Activated CD8-positive, alpha-beta T cell treated with anti-CD3 and anti-CD28 coated beads, Interleukin-2, amount 10 ng/mL, durations not matched to agents 7 days and 5 days (primary cell): ENCODE measurements at regions not wholly inside any gene's neighbourhood (a gene's known extent, or its start where the extent isn't known, plus 50 kb on each side); places are given as distances from the start of the nearest gene placed in this dataset.

Experiments used
- ATAC-seq: fragments of 150-1000 bp; cut with Tn5 transposase; one replicate; pipeline ENCODE4 v1.10.0; 2021; ENCODE audit warnings: moderate library complexity
- CTCF ChIA-PET: fragments of 350-600 bp; sonication (Branson Sonifier 250); formaldehyde crosslinking; loops from one replicate; lab custom pipeline; 2021; ENCODE audit warnings: antibody characterized with exemption; lab: Charles Lee
- POLR2A ChIA-PET: fragments of 350-600 bp; sonication (Branson Sonifier 250); formaldehyde crosslinking; loops from one replicate; lab custom pipeline; 2021; ENCODE audit warnings: antibody characterized with exemption; lab: Charles Lee
- DNase-seq: peaks from one replicate; pipeline ENCODE4 v3.0.0-alpha.2; 2020
- H3K27ac Mint-ChIP-seq: one replicate; pipeline ENCODE4 v1.8.0; 2021; ENCODE audit warnings: mild to moderate bottlenecking, mixed read lengths
- H3K27me3 Mint-ChIP-seq: one replicate; pipeline ENCODE4 v1.8.0; 2021; ENCODE audit warnings: low read depth, mixed read lengths
- H3K36me3 Mint-ChIP-seq: one replicate; pipeline ENCODE4 v1.8.0; 2021; ENCODE audit warnings: low read depth, mixed read lengths
- H3K4me1 Mint-ChIP-seq: one replicate; pipeline ENCODE4 v1.8.0; 2021; ENCODE audit warnings: low read depth, mixed read lengths
- H3K4me3 Mint-ChIP-seq: one replicate; pipeline ENCODE4 v1.8.0; 2021; ENCODE audit warnings: mild to moderate bottlenecking, mixed read lengths
- H3K9me3 Mint-ChIP-seq: one replicate; pipeline ENCODE4 v1.8.0; 2022; ENCODE audit warnings: mixed read lengths; ENCODE audit not compliant: insufficient read depth

- peaks cover 4% of the 10 kb centered on the region for H3K4me1 Mint-ChIP-seq
- H3K4me3 Mint-ChIP-seq = no peak overlapping the region
- CTCF ChIA-PET = no interaction called here
- peaks cover 9% of the 10 kb centered on the region for H3K9me3 Mint-ChIP-seq
- ATAC-seq (no peak), DNase-seq (no peak)
- peaks cover 3% of the 10 kb centered on the region for H3K36me3 Mint-ChIP-seq
- no peak overlapping the region for H3K27ac Mint-ChIP-seq
- H3K27me3 Mint-ChIP-seq = peaks cover 2% of the 10 kb centered on the region
- POLR2A ChIA-PET = no interaction called here
Measured at GRCh38 chr6:129778793-129779192, 68.8 kb upstream of the ARHGAP18 start.

GRCh38 chr6:129777371-129777770, 67.4 kb upstream of the ARHGAP18 start:
- H3K4me3 Mint-ChIP-seq = no peak overlapping the region
- ATAC-seq (no peak), DNase-seq (no peak)
- ChIA-PET CTCF (interaction anchor here (0.7 kb wide), 1 partner anchor 93 kb away, joined by 3 read pairs; no protein-coding TSS in a partner anchor), POLR2A (no interaction called here)
- peaks cover 3% of the 10 kb centered on the region for H3K36me3 Mint-ChIP-seq
- H3K4me1 Mint-ChIP-seq = peaks cover 8% of the 10 kb centered on the region
- H3K9me3 Mint-ChIP-seq = peaks cover 9% of the 10 kb centered on the region
- no peak overlapping the region for H3K27ac Mint-ChIP-seq
- no peaks in the 10 kb centered on the region for H3K27me3 Mint-ChIP-seq

- Mint-ChIP-seq H3K4me1 (peaks cover 8% of the 10 kb centered on the region), H3K4me3 (no peak overlapping the region), H3K27me3 (peaks cover 3% of the 10 kb centered on the region), H3K9me3 (peaks cover 9% of the 10 kb centered on the region), H3K36me3 (peaks cover 3% of the 10 kb centered on the region), H3K27ac (no peak overlapping the region)
- DNase-seq (no peak), ATAC-seq (no peak)
- ChIA-PET POLR2A (no interaction called here), CTCF (interaction anchor here (2.4 to 2.9 kb wide), 2 partner anchors 12 to 179 kb away, joined by 10 to 33 read pairs; no protein-coding TSS in a partner anchor)
Measured at GRCh38 chr6:129776542-129777330, 66.8 kb upstream of the ARHGAP18 start.

GRCh38 chr6:129774697-129775447, 64.9 kb upstream of the ARHGAP18 start:
- Mint-ChIP-seq H3K36me3 (peaks cover 3% of the 10 kb centered on the region), H3K4me1 (peaks cover 8% of the 10 kb centered on the region), H3K27ac (no peak overlapping the region), H3K9me3 (peaks cover 9% of the 10 kb centered on the region), H3K4me3 (no peak overlapping the region), H3K27me3 (peaks cover 16% of the 10 kb centered on the region)
- DNase-seq (peak; percentile 64), ATAC-seq (peak; percentile 36)
- CTCF ChIA-PET = interaction anchor here (0.6 to 2.9 kb wide), 39 partner anchors 8 to 371 kb away, joined by 3 to 33 read pairs (median 3); no protein-coding TSS in a partner anchor
- POLR2A ChIA-PET = no interaction called here

GRCh38 chr6:129773304-129773703, 63.3 kb upstream of the ARHGAP18 start:
- ATAC-seq (no peak), DNase-seq (no peak)
- Mint-ChIP-seq H3K9me3 (no peaks in the 10 kb centered on the region), H3K27ac (no peak overlapping the region), H3K4me3 (no peak overlapping the region), H3K36me3 (peaks cover 3% of the 10 kb centered on the region), H3K4me1 (peaks cover 8% of the 10 kb centered on the region), H3K27me3 (peaks cover 16% of the 10 kb centered on the region)
- ChIA-PET POLR2A (no interaction called here), CTCF (interaction anchor here (1.0 kb wide), 1 partner anchor 23 kb away, joined by 3 read pairs; no protein-coding TSS in a partner anchor)

DNA sequence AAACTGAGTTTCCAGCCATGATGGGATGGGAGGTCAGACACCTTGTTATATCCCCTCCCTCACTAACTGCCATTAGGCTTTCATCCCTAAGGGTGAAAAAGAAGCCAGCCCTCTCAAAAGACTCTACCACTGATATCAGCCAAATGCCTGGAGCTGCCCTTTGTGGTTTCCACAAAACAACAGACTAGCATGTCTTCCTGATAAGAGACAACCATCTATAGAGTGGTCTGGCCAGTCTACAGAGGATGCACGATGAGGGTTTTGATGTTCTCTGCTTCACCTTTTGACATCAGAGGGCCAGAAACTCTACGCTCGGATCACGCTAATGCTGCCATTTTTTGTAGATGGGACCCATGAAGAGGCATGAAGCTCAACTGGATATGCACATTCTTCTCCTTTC, 61.7 kb upstream of the ARHGAP18 start:
- peaks cover 16% of the 10 kb centered on the region for H3K27me3 Mint-ChIP-seq

DNA sequence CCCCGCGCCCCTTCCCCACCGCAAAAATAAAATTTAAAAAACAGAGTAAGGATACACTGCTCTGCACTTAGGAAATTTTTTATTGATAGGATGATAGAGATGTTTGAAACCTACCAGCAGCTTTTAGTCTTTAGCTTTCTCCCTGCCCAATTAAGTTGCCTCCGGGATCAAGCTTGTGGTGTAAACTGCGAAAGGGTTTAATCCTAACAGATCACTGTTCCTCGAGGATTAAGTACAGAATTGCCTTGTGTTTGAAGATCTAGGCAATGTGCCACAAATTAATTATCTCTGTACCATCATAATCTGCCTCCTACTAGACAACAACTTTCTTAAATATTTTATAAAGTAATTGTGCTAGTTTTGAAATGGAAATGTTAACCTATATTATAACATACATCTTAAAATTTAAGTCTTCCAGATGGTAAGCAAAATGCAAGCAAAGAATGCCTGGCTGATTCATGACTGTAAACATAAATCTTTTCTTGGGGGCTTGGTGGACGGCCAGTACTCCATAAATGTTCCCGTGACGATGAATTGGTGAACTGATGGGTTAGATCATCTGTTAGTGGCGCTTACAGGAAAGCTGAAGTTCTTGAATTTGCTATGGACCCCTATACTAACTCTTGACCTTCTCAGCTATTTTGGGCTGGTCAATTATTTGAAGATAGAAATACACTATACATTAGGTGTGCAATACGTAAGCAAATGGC, 58.0 kb upstream of the ARHGAP18 start:
- no peaks in the 10 kb centered on the region for H3K36me3 Mint-ChIP-seq
- ChIA-PET CTCF (interaction anchor here (0.6 to 4.0 kb wide), 10 partner anchors 8 to 270 kb away, joined by 3 to 17 read pairs (median 4); no protein-coding TSS in a partner anchor), POLR2A (no interaction called here)
- H3K27me3 Mint-ChIP-seq = peaks cover 36% of the 10 kb centered on the region
- DNase-seq (no peak), ATAC-seq (no peak)
- peaks cover 25% of the 10 kb centered on the region for H3K4me1 Mint-ChIP-seq
- no peak overlapping the region for H3K27ac Mint-ChIP-seq
- no peaks in the 10 kb centered on the region for H3K9me3 Mint-ChIP-seq
- peak overlapping the region; percentile 79 for H3K4me3 Mint-ChIP-seq

More for the DNA sequence above, 61.7 kb upstream of the ARHGAP18 start:
- ATAC-seq (no peak), DNase-seq (no peak)
- Mint-ChIP-seq H3K9me3 (no peaks in the 10 kb centered on the region), H3K36me3 (no peaks in the 10 kb centered on the region), H3K4me3 (no peak overlapping the region), H3K4me1 (peaks cover 17% of the 10 kb centered on the region), H3K27ac (no peak overlapping the region)
- POLR2A ChIA-PET = no interaction called here
- CTCF ChIA-PET = no interaction called here

DNA sequence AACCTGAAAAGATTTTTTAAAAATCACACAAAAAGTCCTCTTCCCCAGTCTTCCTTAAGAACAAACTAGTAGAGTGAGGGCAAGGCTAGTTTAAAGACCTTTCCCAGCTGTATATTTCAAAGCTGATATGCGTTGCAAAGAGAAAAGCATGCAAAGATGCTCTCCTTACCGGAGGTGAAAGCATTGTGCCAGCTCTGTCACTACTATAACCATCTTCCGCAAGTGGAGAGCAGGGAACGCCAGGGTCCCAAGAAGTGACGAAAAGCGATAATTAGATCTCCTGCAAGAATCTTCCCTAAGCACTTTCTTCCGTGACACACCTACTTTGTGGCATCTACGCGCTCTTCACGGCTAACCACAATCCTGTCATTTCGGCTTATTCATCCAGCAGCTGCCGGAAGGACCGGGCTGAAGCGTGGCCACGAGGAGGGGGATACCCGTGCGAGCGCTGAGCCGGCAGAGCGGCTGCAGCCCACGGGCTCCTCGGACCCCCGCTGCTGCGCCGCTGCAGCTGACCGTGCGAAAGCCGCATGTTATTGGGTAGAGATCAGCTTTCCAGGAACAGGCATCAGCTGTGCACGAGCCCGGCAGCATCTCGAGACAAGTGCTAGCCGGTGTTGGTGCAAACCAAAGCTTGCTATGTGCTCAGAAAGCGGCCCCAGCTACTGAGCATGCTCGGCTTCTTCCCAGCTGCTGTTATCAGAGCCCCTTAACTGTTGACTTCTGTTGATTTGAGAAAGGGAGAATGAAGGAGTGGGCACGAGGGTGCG, 57.2 kb upstream of the ARHGAP18 start:
- H3K27me3 Mint-ChIP-seq = peaks cover 41% of the 10 kb centered on the region

DNA sequence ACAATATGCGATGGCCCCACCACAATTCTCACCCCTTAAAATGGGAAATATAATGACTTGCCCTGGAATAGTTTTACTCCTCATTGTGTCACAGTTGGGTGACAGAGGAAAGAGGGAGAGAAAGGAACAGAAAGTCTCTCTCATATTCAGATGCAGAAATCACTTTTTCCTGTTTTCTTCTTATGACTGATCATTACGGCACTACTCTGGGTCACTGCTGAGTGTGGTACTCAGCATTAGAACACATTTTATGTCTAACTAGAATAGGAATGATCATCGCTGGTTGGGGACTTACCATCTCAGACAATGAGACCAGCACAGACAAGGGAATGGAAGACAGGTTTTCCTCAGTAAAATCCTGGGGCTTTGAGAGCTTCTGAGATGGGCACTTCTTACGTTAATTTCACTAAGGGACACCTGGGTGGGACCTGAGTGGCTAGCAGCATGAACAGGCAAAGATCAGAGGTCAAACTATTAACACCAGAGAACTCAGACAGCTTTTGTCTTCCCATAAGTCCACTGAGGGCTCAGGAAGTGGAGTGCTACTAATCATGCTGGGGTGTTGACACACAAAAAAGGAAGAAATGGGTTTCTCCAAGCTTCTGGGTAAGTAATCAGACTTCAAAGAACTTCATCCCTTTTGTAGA, 54.9 kb upstream of the ARHGAP18 start:
- no peak overlapping the region for H3K4me3 Mint-ChIP-seq
- H3K9me3 Mint-ChIP-seq = no peaks in the 10 kb centered on the region
- DNase-seq = no peak
- ChIA-PET POLR2A (no interaction called here), CTCF (interaction anchor here (0.6 to 4.0 kb wide), 7 partner anchors 11 to 1211 kb away, joined by 3 to 33 read pairs (median 5); no protein-coding TSS in a partner anchor)
- H3K27me3 Mint-ChIP-seq = peaks cover 40% of the 10 kb centered on the region
- no peak overlapping the region for H3K27ac Mint-ChIP-seq
- ATAC-seq = no peak
- no peaks in the 10 kb centered on the region for H3K36me3 Mint-ChIP-seq
- H3K4me1 Mint-ChIP-seq = peaks cover 25% of the 10 kb centered on the region

More for the DNA sequence above, 57.2 kb upstream of the ARHGAP18 start:
- no peaks in the 10 kb centered on the region for H3K36me3 Mint-ChIP-seq
- CTCF ChIA-PET = interaction anchor here (0.6 to 4.0 kb wide), 10 partner anchors 8 to 270 kb away, joined by 3 to 17 read pairs (median 4); no protein-coding TSS in a partner anchor
- POLR2A ChIA-PET = no interaction called here
- peak; percentile 77 for DNase-seq
- H3K4me3 Mint-ChIP-seq = peak overlapping the region; percentile 79
- H3K9me3 Mint-ChIP-seq = no peaks in the 10 kb centered on the region
- ATAC-seq = peak; percentile 88
- H3K4me1 Mint-ChIP-seq = peaks cover 25% of the 10 kb centered on the region
- peak overlapping the region; percentile 48 for H3K27ac Mint-ChIP-seq

DNA sequence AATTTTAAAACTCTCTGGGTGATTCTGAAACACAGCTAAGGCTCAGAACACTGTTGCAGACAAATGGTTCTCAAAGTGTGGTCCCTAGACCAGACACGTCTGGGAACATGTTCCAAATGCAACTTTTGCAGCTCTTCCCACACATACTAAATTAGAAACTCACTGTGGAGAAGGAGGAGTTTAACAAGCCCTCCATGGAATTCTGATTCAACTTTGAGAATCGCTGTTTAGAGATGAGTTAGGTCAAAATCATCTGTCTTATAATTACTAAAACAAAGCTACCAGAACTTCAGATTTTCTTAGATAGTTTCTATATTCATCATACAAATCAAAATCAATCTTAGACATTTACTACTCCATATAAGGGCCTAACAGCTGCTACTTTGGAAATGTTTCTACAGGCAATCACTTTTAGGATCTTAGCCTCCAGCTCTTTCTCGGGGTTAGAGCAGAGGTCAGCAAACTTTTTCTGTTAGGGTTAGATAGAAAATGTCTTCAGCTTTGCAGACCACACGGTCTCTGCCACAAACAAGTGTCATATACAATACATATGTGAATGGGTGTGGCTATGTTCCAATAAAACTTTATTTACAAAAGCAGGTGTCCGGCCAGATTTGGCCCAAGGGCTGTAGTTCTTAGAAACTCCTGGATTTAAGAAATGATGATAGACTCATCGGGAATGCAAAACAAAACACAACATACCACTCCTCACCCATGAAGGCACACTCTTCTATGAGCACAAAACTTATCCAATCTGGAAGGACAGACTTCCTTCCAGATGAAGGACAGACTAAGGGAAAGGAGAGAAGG, 50.0 kb upstream of the ARHGAP18 start:
- no peak for DNase-seq
- ATAC-seq = no peak
- CTCF ChIA-PET = interaction anchor here (0.7 to 1.4 kb wide), 4 partner anchors 10 to 177 kb away, joined by 3 to 4 read pairs (median 4); no protein-coding TSS in a partner anchor
- no peaks in the 10 kb centered on the region for H3K9me3 Mint-ChIP-seq
- no peaks in the 10 kb centered on the region for H3K36me3 Mint-ChIP-seq
- peaks cover 32% of the 10 kb centered on the region for H3K27me3 Mint-ChIP-seq
- H3K4me3 Mint-ChIP-seq = no peak overlapping the region
- POLR2A ChIA-PET = no interaction called here
- H3K27ac Mint-ChIP-seq = no peak overlapping the region
- peaks cover 3% of the 10 kb centered on the region for H3K4me1 Mint-ChIP-seq
